Breast epithelium (tissue), 4 donors: ENCODE measurements at regions not wholly inside any gene's neighbourhood (a gene's known extent, or its start where the extent isn't known, plus 50 kb on each side); places are given as distances from the start of the nearest gene placed in this dataset.
"Not testable (repeated sequence)": the region's sequence is repeated elsewhere in the genome, so short reads cannot be mapped to it uniquely, and the experiment has no call there.

Experiments used
- DNase-seq, 2 donors: peaks; one replicate each; pipeline ENCODE4 v3.0.0-alpha.2; 2019; ENCODE audit warnings: low spot score in 2 of 2
- H3K27ac ChIP-seq, 2 donors: fragments of 200-600 bp; sonication (generic) in 1 of 2; one replicate each; pipeline ENCODE4 v1.5.1; 2016 to 2019; ENCODE audit warnings: mild to moderate bottlenecking in 1 of 2
- H3K27me3 ChIP-seq, 2 donors: fragments of 200-600 bp; sonication (generic) in 1 of 2; one replicate each; pipeline versions ENCODE4 v1.5.1 to v1.6.0; 2017 to 2019; ENCODE audit warnings: control low read depth in 1 of 2, mild to moderate bottlenecking in 1 of 2
- H3K36me3 ChIP-seq: fragments of 200-600 bp; one replicate; pipeline ENCODE4 v1.5.1; 2019
- H3K4me1 ChIP-seq, 2 donors: fragments of 200-600 bp; sonication (generic); one replicate each; pipeline ENCODE4 v1.5.1; 2016 to 2019; ENCODE audit warnings: control low read depth in 1 of 2
- H3K4me3 ChIP-seq, 3 donors: fragments of 200-600 bp; sonication (generic); 1 replicate in 2 of 3; 2 replicates in 1 of 3; pipeline ENCODE4 v1.5.1; 2016 to 2019; ENCODE audit warnings: mild to moderate bottlenecking in 3 of 3, moderate library complexity in 2 of 3
- H3K9me3 ChIP-seq, 2 donors: fragments of 200-600 bp; sonication (generic) in 1 of 2; one replicate each; pipeline ENCODE4 v1.5.1; 2016 to 2019; ENCODE audit warnings: control low read depth in 1 of 2
- POLR2A ChIP-seq: fragments of 450-650 bp; IDR thresholded peaks from one replicate; pipeline ENCODE4 v1.6.1; 2016; ENCODE audit warnings: antibody characterized with exemption, mild to moderate bottlenecking, moderate library complexity
- POLR2AphosphoS5 ChIP-seq, 3 donors: sonication (generic); formaldehyde crosslinking; IDR thresholded peaks; one replicate each; pipeline ENCODE4 v1.6.1; 2017; ENCODE audit warnings: antibody characterized with exemption in 3 of 3
- intact Hi-C: fragments of 100-400 bp; cut with DNase I; formaldehyde crosslinking; loops from one replicate; pipeline ENCODE4 v1.15.1; 2023; ENCODE audit warnings: low total_unique reads
- TF ChIP-seq, protein P1 (sequence below), 3 donors: fragments of 450-650 bp; IDR thresholded peaks; one replicate each; pipeline ENCODE4 v1.5.1; 2016 to 2017; ENCODE audit warnings: antibody characterized with exemption in 3 of 3, mild to moderate bottlenecking in 3 of 3, moderate library complexity in 3 of 3

- DNase-seq: no peak
- Histone ChIP-seq H3K27ac (no peak overlapping the region), H3K4me1 (no peaks in the 10 kb centered on the region), H3K9me3 (peaks cover 0 to 8% of the 10 kb centered on the region in 2 donors), H3K27me3 (no peaks in the 10 kb centered on the region), H3K36me3 (no peaks in the 10 kb centered on the region), H3K4me3 (no peak overlapping the region)
- TF ChIP-seq, protein P1, sequence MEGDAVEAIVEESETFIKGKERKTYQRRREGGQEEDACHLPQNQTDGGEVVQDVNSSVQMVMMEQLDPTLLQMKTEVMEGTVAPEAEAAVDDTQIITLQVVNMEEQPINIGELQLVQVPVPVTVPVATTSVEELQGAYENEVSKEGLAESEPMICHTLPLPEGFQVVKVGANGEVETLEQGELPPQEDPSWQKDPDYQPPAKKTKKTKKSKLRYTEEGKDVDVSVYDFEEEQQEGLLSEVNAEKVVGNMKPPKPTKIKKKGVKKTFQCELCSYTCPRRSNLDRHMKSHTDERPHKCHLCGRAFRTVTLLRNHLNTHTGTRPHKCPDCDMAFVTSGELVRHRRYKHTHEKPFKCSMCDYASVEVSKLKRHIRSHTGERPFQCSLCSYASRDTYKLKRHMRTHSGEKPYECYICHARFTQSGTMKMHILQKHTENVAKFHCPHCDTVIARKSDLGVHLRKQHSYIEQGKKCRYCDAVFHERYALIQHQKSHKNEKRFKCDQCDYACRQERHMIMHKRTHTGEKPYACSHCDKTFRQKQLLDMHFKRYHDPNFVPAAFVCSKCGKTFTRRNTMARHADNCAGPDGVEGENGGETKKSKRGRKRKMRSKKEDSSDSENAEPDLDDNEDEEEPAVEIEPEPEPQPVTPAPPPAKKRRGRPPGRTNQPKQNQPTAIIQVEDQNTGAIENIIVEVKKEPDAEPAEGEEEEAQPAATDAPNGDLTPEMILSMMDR (IDR thresholded peaks at IDR 0.05): no peak
- TF ChIP-seq POLR2A: no peak
- TF ChIP-seq POLR2AphosphoS5 (IDR thresholded peaks at IDR 0.05): no peak
- intact Hi-C loops: no loop called here
Measured at GRCh38 chr14:28301179-28301578, 465.4 kb upstream of the FOXG1 start.

DNA sequence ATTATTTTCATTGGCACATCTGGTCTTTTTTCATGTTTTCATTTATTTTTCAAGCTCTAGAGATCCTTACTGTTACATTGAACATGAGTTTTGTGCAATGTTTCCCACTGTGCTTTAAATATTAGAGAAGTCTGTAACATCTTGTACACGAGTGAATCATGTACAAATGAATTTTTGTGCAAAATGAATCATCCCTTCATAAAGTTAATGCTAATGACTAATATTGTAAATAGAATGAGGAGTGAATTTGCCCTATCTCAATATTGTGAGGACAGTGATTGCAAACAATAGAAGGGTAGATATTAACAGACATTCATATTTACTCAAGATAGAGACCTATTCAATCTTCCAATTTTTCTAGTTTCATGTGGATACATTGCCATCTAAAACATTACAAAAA lies 463.3 kb upstream of the FOXG1 start:
- intact Hi-C loops: no loop called here
- Histone ChIP-seq H3K27ac (no peak overlapping the region), H3K9me3 (peaks cover 0 to 8% of the 10 kb centered on the region in 2 donors), H3K36me3 (no peaks in the 10 kb centered on the region), H3K4me3 (no peak overlapping the region), H3K27me3 (no peaks in the 10 kb centered on the region), H3K4me1 (no peaks in the 10 kb centered on the region)
- TF ChIP-seq, protein P1 (IDR thresholded peaks at IDR 0.05): no peak
- no peak for TF ChIP-seq POLR2AphosphoS5 (IDR thresholded peaks at IDR 0.05)
- TF ChIP-seq POLR2A: no peak
- no peak for DNase-seq

DNA sequence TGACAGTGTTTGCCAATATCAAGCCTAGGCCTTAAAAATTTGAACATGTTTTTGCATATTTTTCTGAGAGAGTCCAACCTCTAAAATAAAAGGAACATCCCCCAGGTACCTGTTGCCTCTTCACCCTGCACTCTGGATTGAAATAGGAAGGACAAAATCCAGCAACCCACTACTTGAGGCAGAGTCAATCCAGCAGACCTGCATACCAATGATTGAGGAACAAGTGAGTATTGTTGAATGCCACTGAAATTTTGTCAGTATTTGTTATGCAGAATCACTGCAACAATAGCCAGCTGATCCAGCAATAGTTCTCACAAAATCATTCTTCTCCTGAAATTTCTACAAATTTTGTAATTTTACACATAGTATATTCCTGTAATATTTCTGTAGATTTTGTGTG lies 460.6 kb upstream of the FOXG1 start:
- no peaks in the 10 kb centered on the region for H3K27me3 ChIP-seq
- no peak for TF ChIP-seq POLR2AphosphoS5 (IDR thresholded peaks at IDR 0.05)
- TF ChIP-seq, protein P1 (IDR thresholded peaks at IDR 0.05): no peak
- TF ChIP-seq POLR2A: no peak
- DNase-seq: no peak
- intact Hi-C loops: no loop called here
- H3K4me1 ChIP-seq: no peaks in the 10 kb centered on the region
- no peak overlapping the region for H3K4me3 ChIP-seq
- peaks cover 0 to 8% of the 10 kb centered on the region in 2 donors for H3K9me3 ChIP-seq
- H3K27ac ChIP-seq: no peak overlapping the region
- no peaks in the 10 kb centered on the region for H3K36me3 ChIP-seq

DNA sequence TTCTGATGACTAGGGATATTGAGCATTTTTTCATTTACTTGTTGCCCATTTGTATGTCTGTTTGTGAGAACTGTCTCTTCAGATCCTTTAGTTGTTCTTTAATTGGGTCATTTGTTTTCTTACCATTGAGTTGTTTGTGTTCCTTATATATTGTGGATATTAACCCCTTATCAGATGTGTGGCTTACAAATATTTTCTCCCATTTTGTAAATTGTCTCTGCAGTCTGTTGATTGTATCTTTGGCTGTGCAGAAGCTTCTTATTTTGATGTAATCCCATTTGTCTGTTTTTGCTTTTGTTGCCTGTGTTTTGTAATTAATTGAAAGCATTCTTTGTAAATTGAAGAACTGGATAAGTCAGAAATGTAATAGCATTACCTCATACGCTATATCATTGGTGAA lies 459.1 kb upstream of the FOXG1 start:
- Histone ChIP-seq H3K27ac (no peak overlapping the region), H3K4me3 (no peak overlapping the region), H3K36me3 (no peaks in the 10 kb centered on the region), H3K27me3 (no peaks in the 10 kb centered on the region), H3K4me1 (no peaks in the 10 kb centered on the region), H3K9me3 (no peaks in the 10 kb centered on the region)
- intact Hi-C loops: no loop called here
- no peak for DNase-seq
- TF ChIP-seq, protein P1 (IDR thresholded peaks at IDR 0.05): no peak
- TF ChIP-seq POLR2AphosphoS5 (IDR thresholded peaks at IDR 0.05): no peak
- TF ChIP-seq POLR2A: no peak

DNA sequence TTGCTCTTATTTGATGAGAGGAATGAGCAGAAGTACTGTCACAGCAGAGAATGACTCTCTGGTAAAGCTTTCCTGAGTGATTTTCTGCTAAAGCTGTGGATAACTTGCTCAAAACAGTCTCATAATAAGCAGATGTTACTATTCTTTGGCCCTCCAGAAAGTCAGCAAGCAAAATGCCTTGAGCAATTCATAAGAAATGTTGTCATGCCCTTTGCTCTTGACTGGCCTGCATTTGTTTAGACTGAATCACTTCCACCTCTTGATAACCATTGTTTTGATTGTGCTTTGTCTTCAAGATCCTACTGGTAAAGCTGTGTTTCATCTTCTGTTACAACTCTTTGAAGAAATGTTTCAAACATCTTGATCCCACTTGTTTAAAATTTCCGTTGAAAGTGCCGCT lies 457.9 kb upstream of the FOXG1 start:
- no peaks in the 10 kb centered on the region for H3K27me3 ChIP-seq
- no peaks in the 10 kb centered on the region for H3K9me3 ChIP-seq
- no peak for DNase-seq
- TF ChIP-seq POLR2AphosphoS5 (IDR thresholded peaks at IDR 0.05) (no peak), POLR2A (no peak)
- TF ChIP-seq, protein P1 (IDR thresholded peaks at IDR 0.05): no peak
- H3K27ac ChIP-seq: no peak overlapping the region
- no peaks in the 10 kb centered on the region for H3K4me1 ChIP-seq
- no peak overlapping the region for H3K4me3 ChIP-seq
- intact Hi-C loops: no loop called here
- no peaks in the 10 kb centered on the region for H3K36me3 ChIP-seq

GRCh38 chr14:28317890-28318675 lies 448.5 kb upstream of the FOXG1 start:
- intact Hi-C loops, H3K9me3 ChIP-seq, H3K4me3 ChIP-seq, DNase-seq, H3K36me3 ChIP-seq, H3K4me1 ChIP-seq, H3K27ac ChIP-seq, H3K27me3 ChIP-seq: not testable (repeated sequence)
